ENCODE measurements at regions not wholly inside any gene's neighbourhood (a gene's known extent, or its start where the extent isn't known, plus 50 kb on each side); places are given as distances from the start of the nearest gene placed in this dataset.
"Not testable (repeated sequence)": the region's sequence is repeated elsewhere in the genome, so short reads cannot be mapped to it uniquely, and the experiment has no call there.

- not testable (repeated sequence) for H3K27me3 ChIP-seq (ENCODE audit: control insufficient read depth in 1 of 2, insufficient read depth in 2 of 2, low read length in 2 of 2); H3K9me3 ChIP-seq (ENCODE audit: control insufficient read depth in 2 of 2, low read length in 2 of 2); H3K4me1 ChIP-seq (ENCODE audit: control insufficient read depth, insufficient read depth, low read length); H3K4me3 ChIP-seq (ENCODE audit: low read length in 2 of 2); H3K9ac ChIP-seq (ENCODE audit: low read length in 2 of 2); H3K36me3 ChIP-seq (ENCODE audit: control insufficient read depth in 2 of 2, insufficient read depth in 2 of 2, low read length in 2 of 2); H3K27ac ChIP-seq (ENCODE audit: low read length)
Observed at GRCh38 chrX:39434671-39435070, 633.4 kb downstream of the MID1IP1 start.

- peaks cover 14% of the 10 kb centered on the region for H3K4me1 ChIP-seq (ENCODE audit: control insufficient read depth, insufficient read depth, low read length)
- H3K9ac ChIP-seq (ENCODE audit: low read length in 2 of 2); H3K4me3 ChIP-seq (ENCODE audit: low read length in 2 of 2); H3K9me3 ChIP-seq (ENCODE audit: control insufficient read depth in 2 of 2, low read length in 2 of 2); H3K27me3 ChIP-seq (ENCODE audit: control insufficient read depth in 1 of 2, insufficient read depth in 2 of 2, low read length in 2 of 2); H3K36me3 ChIP-seq (ENCODE audit: control insufficient read depth in 2 of 2, insufficient read depth in 2 of 2, low read length in 2 of 2); H3K27ac ChIP-seq (ENCODE audit: low read length): not testable (repeated sequence)
Observed at GRCh38 chrX:39436538-39436937, 635.3 kb downstream of the MID1IP1 start.

DNA sequence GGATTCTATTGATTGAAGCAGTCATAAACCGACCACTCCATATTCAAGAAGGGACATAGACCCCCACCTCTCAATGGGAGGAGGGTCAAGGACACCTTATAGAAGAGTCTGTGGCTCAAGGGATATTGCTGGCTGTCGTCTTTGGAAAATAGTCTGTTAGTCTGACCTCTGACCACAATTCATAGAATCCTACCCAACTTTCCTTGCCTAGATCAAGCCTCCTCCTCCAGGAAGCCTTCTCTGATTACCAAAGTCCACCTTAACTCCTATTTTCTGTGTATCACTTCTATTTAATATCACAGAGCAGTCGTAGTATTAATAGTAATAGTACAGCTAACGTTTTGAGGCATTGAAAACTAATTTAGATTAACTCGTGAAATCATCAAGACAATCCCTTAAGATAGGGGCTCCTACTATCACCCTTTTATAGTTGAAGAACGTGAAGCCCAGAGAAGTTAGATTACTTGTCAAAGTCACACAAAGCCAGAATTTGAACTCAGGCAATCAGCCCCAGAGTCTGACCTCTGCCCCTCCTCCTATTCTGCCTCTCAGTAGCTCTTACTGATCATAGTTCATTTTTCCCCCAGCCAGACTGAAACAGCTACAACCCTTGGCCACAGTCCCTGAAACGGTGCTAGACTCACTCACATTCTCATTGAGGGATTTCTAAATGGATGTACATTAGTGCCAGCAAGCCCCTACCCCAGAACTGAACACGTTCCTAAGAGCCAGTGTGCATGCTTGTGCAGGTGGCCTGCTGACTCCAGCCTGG, 636.6 kb downstream of the MID1IP1 start:
- Histone ChIP-seq H3K27me3 (ENCODE audit: control insufficient read depth in 1 of 2, insufficient read depth in 2 of 2, low read length in 2 of 2) (peaks cover 0 to 4% of the 10 kb centered on the region in 2 donors), H3K27ac (ENCODE audit: low read length) (no peak overlapping the region), H3K4me1 (ENCODE audit: control insufficient read depth, insufficient read depth, low read length) (peaks cover 14% of the 10 kb centered on the region)

GRCh38 chrX:39438603-39439602, 637.6 kb downstream of the MID1IP1 start:
- Histone ChIP-seq H3K27me3 (ENCODE audit: control insufficient read depth in 1 of 2, insufficient read depth in 2 of 2, low read length in 2 of 2) (peaks cover 0 to 4% of the 10 kb centered on the region in 2 donors), H3K9ac (ENCODE audit: low read length in 2 of 2) (no peak overlapping the region), H3K4me3 (ENCODE audit: low read length in 2 of 2) (no peak overlapping the region), H3K9me3 (ENCODE audit: control insufficient read depth in 2 of 2, low read length in 2 of 2) (peaks cover 0 to 10% of the 10 kb centered on the region in 2 donors), H3K4me1 (ENCODE audit: control insufficient read depth, insufficient read depth, low read length) (peaks cover 14% of the 10 kb centered on the region), H3K27ac (ENCODE audit: low read length) (no peak overlapping the region), H3K36me3 (ENCODE audit: control insufficient read depth in 2 of 2, insufficient read depth in 2 of 2, low read length in 2 of 2) (no peaks in the 10 kb centered on the region)

More for the DNA sequence above, 636.6 kb downstream of the MID1IP1 start:
- Histone ChIP-seq H3K36me3 (ENCODE audit: control insufficient read depth in 2 of 2, insufficient read depth in 2 of 2, low read length in 2 of 2) (no peaks in the 10 kb centered on the region), H3K9me3 (ENCODE audit: control insufficient read depth in 2 of 2, low read length in 2 of 2) (peaks cover 0 to 10% of the 10 kb centered on the region in 2 donors), H3K4me3 (ENCODE audit: low read length in 2 of 2) (no peak overlapping the region), H3K9ac (ENCODE audit: low read length in 2 of 2) (no peak overlapping the region)

DNA sequence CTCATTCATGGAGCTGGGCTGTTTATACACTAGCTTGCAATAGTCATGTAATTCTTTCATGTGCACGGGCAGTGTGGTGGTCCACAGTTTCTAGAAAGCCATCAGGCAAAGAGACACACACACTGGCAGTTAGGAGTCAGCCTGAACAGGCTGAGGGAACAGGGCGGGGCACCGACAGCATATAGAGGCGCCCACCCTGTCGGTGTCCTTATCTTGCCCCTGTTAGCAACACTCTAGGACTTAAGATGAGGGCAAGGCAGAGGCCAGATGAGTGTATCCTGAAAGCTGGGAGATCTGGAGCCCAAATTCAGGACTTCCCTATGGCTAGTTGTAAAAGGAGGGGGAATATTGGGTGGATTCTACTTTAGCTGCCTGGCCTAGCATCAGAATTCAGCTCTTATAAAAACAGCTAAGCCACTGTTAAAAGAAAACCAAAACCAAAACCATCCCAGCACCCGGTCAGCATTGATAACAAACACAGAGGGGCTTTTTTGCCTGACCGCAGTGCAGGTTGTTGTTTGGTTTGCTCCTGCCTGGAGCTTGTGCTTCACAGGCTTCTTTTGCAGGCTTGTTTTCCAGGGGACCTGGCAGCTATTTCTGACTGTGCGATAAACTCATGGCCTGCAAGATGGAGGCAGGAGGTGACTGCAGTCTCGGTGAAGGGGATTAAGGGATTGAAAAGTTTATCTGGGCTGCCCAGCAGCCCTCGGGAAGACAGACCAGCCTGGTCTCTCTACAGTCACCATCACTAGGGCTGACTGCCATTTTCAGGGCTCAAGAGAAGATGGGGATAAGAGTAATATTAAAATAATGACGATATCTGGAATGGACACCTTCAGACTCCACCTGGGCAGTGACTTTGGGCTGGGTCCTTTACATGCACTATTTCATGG, 638.9 kb downstream of the MID1IP1 start:
- Histone ChIP-seq H3K27ac (ENCODE audit: low read length) (no peak overlapping the region), H3K4me1 (ENCODE audit: control insufficient read depth, insufficient read depth, low read length) (peaks cover 14% of the 10 kb centered on the region), H3K36me3 (ENCODE audit: control insufficient read depth in 2 of 2, insufficient read depth in 2 of 2, low read length in 2 of 2) (no peaks in the 10 kb centered on the region), H3K4me3 (ENCODE audit: low read length in 2 of 2) (no peak overlapping the region), H3K9ac (ENCODE audit: low read length in 2 of 2) (no peak overlapping the region), H3K9me3 (ENCODE audit: control insufficient read depth in 2 of 2, low read length in 2 of 2) (peaks cover 0 to 10% of the 10 kb centered on the region in 2 donors), H3K27me3 (ENCODE audit: control insufficient read depth in 1 of 2, insufficient read depth in 2 of 2, low read length in 2 of 2) (peaks cover 0 to 4% of the 10 kb centered on the region in 2 donors)

DNA sequence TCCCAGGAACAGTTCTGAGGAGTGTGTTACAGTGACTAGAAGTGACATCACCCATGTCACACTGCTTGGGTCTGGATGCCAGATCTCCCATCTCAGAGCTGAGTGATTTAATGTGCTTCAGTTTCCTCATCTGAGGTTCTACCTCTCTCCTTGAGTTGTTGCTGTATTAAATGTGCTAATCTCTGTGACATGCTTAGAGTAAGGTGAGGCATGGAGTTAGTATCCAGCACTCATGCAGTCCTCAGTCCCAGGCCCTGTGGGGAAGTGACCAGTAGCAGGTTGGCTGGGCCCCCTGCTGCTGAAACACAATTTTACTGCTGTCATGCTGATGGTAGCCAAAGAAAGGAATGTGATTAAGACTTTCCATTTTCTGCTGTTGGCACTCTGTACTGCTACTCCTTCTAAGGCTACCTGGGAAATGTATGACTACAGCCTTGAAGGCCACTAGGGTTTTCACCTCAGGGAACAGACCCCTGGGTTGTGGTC, 639.6 kb downstream of the MID1IP1 start:
- Histone ChIP-seq H3K9ac (ENCODE audit: low read length in 2 of 2) (no peak overlapping the region), H3K4me3 (ENCODE audit: low read length in 2 of 2) (no peak overlapping the region), H3K36me3 (ENCODE audit: control insufficient read depth in 2 of 2, insufficient read depth in 2 of 2, low read length in 2 of 2) (no peaks in the 10 kb centered on the region), H3K4me1 (ENCODE audit: control insufficient read depth, insufficient read depth, low read length) (peaks cover 14% of the 10 kb centered on the region), H3K9me3 (ENCODE audit: control insufficient read depth in 2 of 2, low read length in 2 of 2) (peaks cover 0 to 10% of the 10 kb centered on the region in 2 donors), H3K27me3 (ENCODE audit: control insufficient read depth in 1 of 2, insufficient read depth in 2 of 2, low read length in 2 of 2) (peaks cover 0 to 7% of the 10 kb centered on the region in 2 donors), H3K27ac (ENCODE audit: low read length) (no peak overlapping the region)

DNA sequence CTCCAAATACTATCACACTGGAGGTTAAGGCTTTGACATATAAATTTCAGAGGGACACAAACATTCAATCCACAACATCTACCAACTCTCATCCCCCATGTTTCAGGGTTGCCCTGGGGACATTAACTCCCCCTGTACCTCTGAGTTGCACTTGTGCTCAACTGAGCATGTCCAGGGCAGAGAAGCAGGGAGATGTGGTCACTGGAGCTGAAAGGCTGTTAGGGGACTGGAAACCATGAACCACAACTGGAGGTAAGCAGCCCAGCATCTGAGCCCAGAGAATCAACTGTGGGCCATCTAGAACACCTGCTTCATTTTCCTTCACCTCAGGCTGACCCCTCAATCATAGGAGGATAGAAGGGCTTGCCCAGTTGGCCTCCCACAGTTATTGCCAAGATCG, 641.1 kb downstream of the MID1IP1 start:
- Histone ChIP-seq H3K27me3 (ENCODE audit: control insufficient read depth in 1 of 2, insufficient read depth in 2 of 2, low read length in 2 of 2) (peaks cover 0 to 6% of the 10 kb centered on the region in 2 donors), H3K4me3 (ENCODE audit: low read length in 2 of 2) (no peak overlapping the region), H3K4me1 (ENCODE audit: control insufficient read depth, insufficient read depth, low read length) (peaks cover 14% of the 10 kb centered on the region), H3K9ac (ENCODE audit: low read length in 2 of 2) (no peak overlapping the region), H3K27ac (ENCODE audit: low read length) (no peak overlapping the region), H3K36me3 (ENCODE audit: control insufficient read depth in 2 of 2, insufficient read depth in 2 of 2, low read length in 2 of 2) (no peaks in the 10 kb centered on the region), H3K9me3 (ENCODE audit: control insufficient read depth in 2 of 2, low read length in 2 of 2) (peaks cover 0 to 4% of the 10 kb centered on the region in 2 donors)

DNA sequence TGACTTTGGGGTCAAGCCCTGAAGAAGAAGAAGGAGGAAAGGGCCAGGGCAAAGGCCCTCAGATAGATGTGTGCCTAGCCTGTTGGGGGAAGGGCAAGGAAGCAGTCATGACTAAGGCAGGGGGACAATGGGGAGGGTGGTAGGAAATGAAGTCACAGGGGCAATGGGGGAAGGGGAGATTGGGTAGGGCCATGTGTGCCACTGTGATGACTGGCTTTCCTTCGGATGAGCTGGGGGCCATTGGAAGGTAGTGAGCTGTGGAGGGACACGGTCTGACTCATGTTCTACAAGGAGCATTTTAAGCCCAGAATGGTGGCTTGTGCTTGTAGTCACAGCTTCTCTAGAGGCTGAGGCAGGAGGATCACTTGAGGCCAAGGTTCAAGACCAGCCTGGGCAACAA, 642.0 kb downstream of the MID1IP1 start:
- H3K4me1 ChIP-seq (ENCODE audit: control insufficient read depth, insufficient read depth, low read length): peaks cover 12% of the 10 kb centered on the region
- H3K36me3 ChIP-seq (ENCODE audit: control insufficient read depth in 2 of 2, insufficient read depth in 2 of 2, low read length in 2 of 2): no peaks in the 10 kb centered on the region
- no peaks in the 10 kb centered on the region for H3K9me3 ChIP-seq (ENCODE audit: control insufficient read depth in 2 of 2, low read length in 2 of 2)
- H3K4me3 ChIP-seq (ENCODE audit: low read length in 2 of 2): no peak overlapping the region
- H3K9ac ChIP-seq (ENCODE audit: low read length in 2 of 2): no peak overlapping the region
- no peak overlapping the region for H3K27ac ChIP-seq (ENCODE audit: low read length)
- H3K27me3 ChIP-seq (ENCODE audit: control insufficient read depth in 1 of 2, insufficient read depth in 2 of 2, low read length in 2 of 2): peaks cover 0 to 5% of the 10 kb centered on the region in 2 donors

DNA sequence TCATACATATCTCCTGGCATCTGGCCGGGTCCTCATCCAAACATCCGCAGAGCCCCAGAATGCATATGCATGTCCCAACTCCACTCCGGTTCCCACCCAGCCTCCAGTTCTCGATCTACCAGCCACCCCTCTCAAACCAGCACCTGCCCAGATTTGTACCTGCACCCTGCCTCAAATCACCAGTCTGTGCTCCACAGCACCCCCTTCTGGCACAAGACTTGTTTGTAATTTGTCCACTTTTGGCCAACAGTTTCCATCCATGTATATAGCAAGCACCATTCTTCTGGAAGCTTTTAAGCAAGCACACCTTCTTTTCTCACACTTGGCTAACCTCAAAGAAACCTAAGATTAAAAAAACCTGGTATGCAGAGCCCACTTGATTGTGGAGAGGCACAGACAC, 644.1 kb downstream of the MID1IP1 start:
- no peaks in the 10 kb centered on the region for H3K36me3 ChIP-seq (ENCODE audit: control insufficient read depth in 2 of 2, insufficient read depth in 2 of 2, low read length in 2 of 2)
- H3K4me3 ChIP-seq (ENCODE audit: low read length in 2 of 2): no peak overlapping the region
- H3K9ac ChIP-seq (ENCODE audit: low read length in 2 of 2): no peak overlapping the region
- H3K27me3 ChIP-seq (ENCODE audit: control insufficient read depth in 1 of 2, insufficient read depth in 2 of 2, low read length in 2 of 2): peaks cover 0 to 8% of the 10 kb centered on the region in 2 donors
- peaks cover 5% of the 10 kb centered on the region for H3K4me1 ChIP-seq (ENCODE audit: control insufficient read depth, insufficient read depth, low read length)
- peaks cover 0 to 5% of the 10 kb centered on the region in 2 donors for H3K9me3 ChIP-seq (ENCODE audit: control insufficient read depth in 2 of 2, low read length in 2 of 2)
- H3K27ac ChIP-seq (ENCODE audit: low read length): no peak overlapping the region

- Histone ChIP-seq H3K4me3 (ENCODE audit: low read length in 2 of 2) (no peak overlapping the region), H3K9ac (ENCODE audit: low read length in 2 of 2) (no peak overlapping the region), H3K9me3 (ENCODE audit: control insufficient read depth in 2 of 2, low read length in 2 of 2) (peaks cover 0 to 10% of the 10 kb centered on the region in 2 donors), H3K36me3 (ENCODE audit: control insufficient read depth in 2 of 2, insufficient read depth in 2 of 2, low read length in 2 of 2) (no peaks in the 10 kb centered on the region), H3K27ac (ENCODE audit: low read length) (no peak overlapping the region), H3K4me1 (ENCODE audit: control insufficient read depth, insufficient read depth, low read length) (no peaks in the 10 kb centered on the region), H3K27me3 (ENCODE audit: control insufficient read depth in 1 of 2, insufficient read depth in 2 of 2, low read length in 2 of 2) (peaks cover 0 to 6% of the 10 kb centered on the region in 2 donors)
Observed at GRCh38 chrX:39449352-39449751, 648.1 kb downstream of the MID1IP1 start.
